H1 (cell line): ENCODE measurements at regions not wholly inside any gene's neighbourhood (a gene's known extent, or its start where the extent isn't known, plus 50 kb on each side); places are given as distances from the start of the nearest gene placed in this dataset.

Source experiments
- ATF3 ChIP-seq: IDR thresholded peaks from 2 replicates; pipeline ENCODE4 v1.6.1; 2011; ENCODE audit warnings: low read depth, mild to moderate bottlenecking, low read length; ENCODE audit not compliant: insufficient read depth
- BACH1 ChIP-seq: IDR thresholded peaks from 2 replicates; pipeline ENCODE4 v1.6.1; 2012; ENCODE audit warnings: low read length, improper control_type of control experiment
- CTCF ChIP-seq, 3 experiments: IDR thresholded peaks; 1 replicate in 2 of 3; 2 replicates in 1 of 3; pipeline versions ENCODE4 v1.5.1 to v1.6.1; 2011; ENCODE audit warnings: low read length in 3 of 3, mild to moderate bottlenecking in 3 of 3, inconsistent platforms in 2 of 3, low read depth in 1 of 3, moderate library complexity in 1 of 3; ENCODE audit not compliant: insufficient read depth in 1 of 3; ENCODE audit errors: control extremely low read depth in 1 of 3
- EGR1 ChIP-seq: IDR thresholded peaks from 2 replicates; pipeline ENCODE4 v1.6.1; 2011; ENCODE audit warnings: low read depth, low read length, borderline replicate concordance
- EZH2 ChIP-seq: fragments of 200-600 bp; sonication (generic); IDR thresholded peaks from 2 replicates; pipeline ENCODE4 v1.7.1; 2012; ENCODE audit warnings: low read depth, mild to moderate bottlenecking, moderate library complexity, low read length, inconsistent platforms; ENCODE audit not compliant: severe bottlenecking
- HDAC2 ChIP-seq, 2 experiments: fragments of 300-600 bp in 1 of 2; sonication (generic) in 1 of 2; IDR thresholded peaks; 2 replicates each; pipeline ENCODE4 v1.6.1; 2011 to 2012; ENCODE audit warnings: low read depth in 2 of 2, low read length in 2 of 2, mild to moderate bottlenecking in 2 of 2, moderate library complexity in 2 of 2, borderline replicate concordance in 1 of 2, inconsistent platforms in 1 of 2
- JUND ChIP-seq: IDR thresholded peaks from 2 replicates; pipeline ENCODE4 v1.6.1; 2011; ENCODE audit warnings: mild to moderate bottlenecking, improper control_type of control experiment, low read length
- KDM5A ChIP-seq: fragments of 200-600 bp; IDR thresholded peaks from 2 replicates; pipeline ENCODE4 v1.7.1; 2012; ENCODE audit warnings: mild to moderate bottlenecking, low read length, inconsistent platforms, mixed read lengths
- POLR2A ChIP-seq, 2 experiments: IDR thresholded peaks; 1 replicate in 1 of 2; 2 replicates in 1 of 2; pipeline ENCODE4 v1.6.1; 2011; ENCODE audit warnings: low read depth in 2 of 2, low read length in 2 of 2, mild to moderate bottlenecking in 2 of 2; ENCODE audit errors: control extremely low read depth in 1 of 2
- TAF1 ChIP-seq: IDR thresholded peaks from 2 replicates; pipeline ENCODE4 v1.6.1; 2011; ENCODE audit warnings: mild to moderate bottlenecking, low read depth, low read length
- TCF12 ChIP-seq: IDR thresholded peaks from 2 replicates; pipeline ENCODE4 v1.6.1; 2011; ENCODE audit warnings: low read depth, mild to moderate bottlenecking, low read length

DNA sequence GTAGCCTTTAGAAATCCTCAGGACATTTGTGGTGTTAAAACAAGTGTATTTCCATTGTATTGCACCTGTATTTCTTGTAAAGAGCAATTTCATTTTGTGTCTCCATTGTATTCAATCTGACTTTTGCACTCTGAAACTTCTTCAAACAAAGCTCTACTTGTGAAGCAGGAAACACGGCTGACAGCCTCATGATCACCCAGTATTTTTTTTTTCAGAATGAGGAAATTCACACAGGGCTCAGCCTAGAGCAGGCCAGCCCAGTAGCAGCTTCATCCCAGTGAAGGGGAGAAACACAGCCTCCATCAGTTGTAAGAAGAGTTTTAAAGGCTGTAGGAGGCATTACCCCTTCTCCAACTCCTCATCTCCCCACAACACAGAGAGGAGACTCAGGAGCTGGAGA, 175.9 kb upstream of the KLHL29 start:
- TF ChIP-seq CTCF (IDR thresholded peaks at IDR 0.05; ENCODE audit: control extremely low read depth in 1 of 3, insufficient read depth in 1 of 3, low read depth in 1 of 3, low read length in 3 of 3) = no peak
- no peak for TF ChIP-seq POLR2A (IDR thresholded peaks at IDR 0.05; ENCODE audit: control extremely low read depth in 1 of 2, low read depth in 2 of 2, low read length in 2 of 2)
- no peak for TF ChIP-seq EZH2
- TF ChIP-seq ATF3 = no peak
- TF ChIP-seq KDM5A = no peak
- TF ChIP-seq HDAC2 (IDR thresholded peaks at IDR 0.05; ENCODE audit: borderline replicate concordance in 1 of 2, low read depth in 2 of 2, low read length in 2 of 2) = no peak
- no peak for TF ChIP-seq EGR1
- TF ChIP-seq BACH1 = no peak
- no peak for TF ChIP-seq TCF12
- no peak for TF ChIP-seq JUND
- no peak for TF ChIP-seq TAF1
